ENCODE measurements at regions not wholly inside any gene's neighbourhood (a gene's known extent, or its start where the extent isn't known, plus 50 kb on each side); places are given as distances from the start of the nearest gene placed in this dataset.

DNA sequence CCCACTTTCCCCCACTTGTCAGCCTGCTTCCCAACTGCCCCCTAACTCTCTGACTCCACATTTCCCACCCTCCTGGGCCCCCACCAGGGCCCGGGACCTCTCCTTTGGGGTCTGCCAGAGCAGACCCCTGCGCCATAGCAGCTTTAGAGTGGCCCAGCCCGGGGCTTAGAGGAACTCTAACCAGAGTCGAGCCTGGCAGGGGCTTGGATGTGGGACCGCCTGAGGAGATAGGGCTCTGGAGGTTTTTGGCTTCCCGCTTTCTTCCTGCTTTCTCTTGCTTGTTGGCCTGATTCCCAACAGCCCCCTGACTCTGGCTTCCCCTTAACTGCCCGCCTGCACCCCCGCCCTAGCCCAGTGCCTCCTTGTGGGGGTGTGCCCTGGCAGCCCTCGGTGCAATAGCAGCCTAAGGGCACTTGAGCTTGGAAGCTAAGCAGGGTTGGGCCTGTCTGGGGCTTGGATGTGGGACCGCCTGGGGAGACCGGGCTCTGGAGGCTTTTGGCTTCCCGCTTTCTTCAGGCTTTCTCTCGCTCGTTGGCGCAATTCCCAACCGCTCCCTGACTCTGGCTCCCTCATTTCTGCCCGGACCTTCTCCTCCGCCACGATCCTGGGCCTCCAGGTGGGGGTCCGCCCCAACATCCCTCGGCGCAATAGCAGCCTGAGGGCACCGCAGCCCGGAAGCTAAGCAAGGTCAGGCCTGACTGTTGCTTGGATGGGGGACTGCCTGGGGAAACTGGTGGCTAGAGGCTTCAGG, 2292.0 kb downstream of the TP53TG3F start:
- Mint-ChIP-seq H3K9me3 (peaks cover 8% of the 10 kb centered on the region), H3K36me3 (no peaks in the 10 kb centered on the region), H3K4me1 (no peaks in the 10 kb centered on the region), H3K27ac (no peak overlapping the region), H3K27me3 (no peaks in the 10 kb centered on the region), H3K4me3 (no peak overlapping the region)
- no peak for DNase-seq

DNA sequence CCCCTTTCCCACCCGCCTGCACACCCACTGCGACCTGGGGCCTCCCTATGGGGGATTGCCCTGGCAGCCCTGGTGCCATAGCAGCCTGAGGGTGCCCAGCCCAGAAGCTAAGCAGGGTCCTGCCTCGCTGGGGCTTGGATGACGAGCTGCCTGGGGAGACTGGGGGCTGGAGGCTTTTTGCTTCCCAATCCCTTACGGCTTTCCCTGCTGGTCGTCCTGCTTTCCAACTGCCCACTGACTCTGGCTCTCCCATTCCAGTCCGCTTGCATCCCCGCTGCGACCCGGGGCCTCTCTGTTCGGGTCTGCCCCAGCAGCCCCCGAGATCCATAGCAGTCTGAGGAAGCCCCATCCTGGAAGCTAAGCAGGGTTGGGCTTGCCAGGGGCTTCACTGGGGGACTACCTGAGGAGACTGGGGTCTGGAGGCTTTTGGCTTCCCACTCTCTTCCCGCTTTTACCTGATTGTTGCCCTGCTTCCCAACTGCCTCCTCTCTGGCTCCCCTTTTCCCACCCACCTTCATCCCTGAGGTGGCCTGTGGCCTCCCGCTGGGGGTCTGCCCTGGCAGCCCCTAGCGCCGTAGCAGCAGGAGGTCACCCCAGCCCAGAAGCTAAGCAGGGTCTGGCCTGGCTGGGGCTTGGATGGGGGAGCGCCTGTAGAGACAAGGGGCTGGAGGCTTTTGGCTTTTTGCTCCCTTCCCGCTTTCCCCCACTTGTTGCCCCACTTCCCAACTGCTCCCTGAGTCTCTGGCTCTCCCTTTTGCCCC, 2292.8 kb downstream of the TP53TG3F start:
- H3K4me1 Mint-ChIP-seq, result no peaks in the 10 kb centered on the region
- peaks cover 7% of the 10 kb centered on the region for H3K9me3 Mint-ChIP-seq
- H3K4me3 Mint-ChIP-seq, result no peak overlapping the region
- no peak overlapping the region for H3K27ac Mint-ChIP-seq
- H3K27me3 Mint-ChIP-seq, result no peaks in the 10 kb centered on the region
- no peak for DNase-seq
- H3K36me3 Mint-ChIP-seq, result no peaks in the 10 kb centered on the region

- no peaks in the 10 kb centered on the region for H3K4me1 Mint-ChIP-seq
- H3K27ac Mint-ChIP-seq, result no peak overlapping the region
- no peaks in the 10 kb centered on the region for H3K36me3 Mint-ChIP-seq
- H3K4me3 Mint-ChIP-seq, result no peak overlapping the region
- H3K27me3 Mint-ChIP-seq, result no peaks in the 10 kb centered on the region
- peaks cover 7% of the 10 kb centered on the region for H3K9me3 Mint-ChIP-seq
- no peak for DNase-seq
Measured at GRCh38 chr16:35752773-35753558, 2293.6 kb downstream of the TP53TG3F start.

DNA sequence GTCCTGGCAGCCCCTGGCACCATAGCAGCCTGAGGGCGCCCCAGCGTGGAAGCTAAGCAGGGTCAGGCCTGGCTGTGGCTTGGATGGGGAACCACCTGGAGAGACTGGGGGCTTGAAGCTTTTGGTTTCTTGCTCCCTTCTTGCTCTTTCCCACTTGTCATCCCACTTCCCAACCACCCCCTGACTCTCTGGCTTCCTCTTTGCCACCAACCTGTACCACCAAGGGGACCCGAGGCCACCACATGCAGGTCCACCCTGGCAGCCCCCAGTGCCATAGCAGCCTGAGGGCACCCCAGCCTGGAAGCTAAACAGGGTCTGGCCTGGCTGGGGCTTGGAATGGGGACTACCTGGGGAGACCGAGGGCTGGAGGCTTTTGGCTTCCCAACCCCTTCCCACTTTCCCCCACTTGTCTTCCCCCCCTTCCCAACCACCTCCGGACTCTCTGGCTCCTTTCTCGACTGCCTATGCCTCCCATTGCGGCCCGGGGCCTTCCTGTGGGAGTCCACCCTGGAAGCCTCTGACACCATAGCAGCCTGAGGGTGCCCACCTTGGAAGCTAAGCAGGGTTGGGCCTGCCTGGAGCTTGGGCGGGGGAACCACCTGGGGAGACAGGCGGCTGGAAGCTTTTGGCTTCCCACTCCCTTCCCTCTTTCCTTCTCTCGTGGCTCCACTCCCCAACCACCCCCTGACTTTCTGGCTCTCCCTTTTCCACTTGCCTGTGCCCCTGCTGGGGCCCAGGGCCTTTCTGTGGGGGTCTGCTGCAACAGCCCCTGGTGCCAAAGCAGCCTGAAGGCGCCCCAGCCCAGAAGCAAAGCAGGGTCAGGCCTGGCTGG, 2294.4 kb downstream of the TP53TG3F start:
- H3K27me3 Mint-ChIP-seq, result no peaks in the 10 kb centered on the region
- H3K9me3 Mint-ChIP-seq, result peaks cover 6% of the 10 kb centered on the region
- H3K4me3 Mint-ChIP-seq, result no peak overlapping the region
- DNase-seq, result no peak
- no peak overlapping the region for H3K27ac Mint-ChIP-seq
- no peaks in the 10 kb centered on the region for H3K36me3 Mint-ChIP-seq
- H3K4me1 Mint-ChIP-seq, result no peaks in the 10 kb centered on the region

- no peak overlapping the region for H3K27ac Mint-ChIP-seq
- no peaks in the 10 kb centered on the region for H3K27me3 Mint-ChIP-seq
- peaks cover 6% of the 10 kb centered on the region for H3K9me3 Mint-ChIP-seq
- no peaks in the 10 kb centered on the region for H3K4me1 Mint-ChIP-seq
- DNase-seq, result no peak
- no peak overlapping the region for H3K4me3 Mint-ChIP-seq
- no peaks in the 10 kb centered on the region for H3K36me3 Mint-ChIP-seq
Measured at GRCh38 chr16:35754391-35755369, 2295.3 kb downstream of the TP53TG3F start.

DNA sequence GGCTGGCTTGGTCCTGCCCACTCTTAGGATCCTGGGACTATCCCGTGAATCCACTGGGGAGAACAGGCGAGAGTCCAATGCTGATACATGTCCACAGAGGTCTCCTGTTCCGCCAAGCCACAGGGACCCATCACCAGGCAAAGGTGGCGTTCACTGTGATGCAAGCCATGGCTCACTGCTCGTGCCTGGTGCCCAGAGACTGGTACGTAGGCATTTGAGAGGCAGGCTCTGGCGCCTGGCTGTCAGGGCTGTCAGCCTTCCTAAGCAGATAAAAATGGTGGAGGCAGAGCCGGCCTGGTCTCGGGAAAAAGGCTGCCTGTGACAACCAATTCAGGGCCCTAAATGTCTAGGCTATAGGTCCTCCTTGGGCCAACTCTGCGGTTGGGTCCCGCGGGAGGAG, 2329.0 kb downstream of the TP53TG3F start:
- Mint-ChIP-seq H3K27me3 (no peaks in the 10 kb centered on the region), H3K36me3 (no peaks in the 10 kb centered on the region), H3K9me3 (peaks cover 18% of the 10 kb centered on the region), H3K4me1 (no peaks in the 10 kb centered on the region), H3K4me3 (no peak overlapping the region), H3K27ac (no peak overlapping the region)
- DNase-seq, result no peak

DNA sequence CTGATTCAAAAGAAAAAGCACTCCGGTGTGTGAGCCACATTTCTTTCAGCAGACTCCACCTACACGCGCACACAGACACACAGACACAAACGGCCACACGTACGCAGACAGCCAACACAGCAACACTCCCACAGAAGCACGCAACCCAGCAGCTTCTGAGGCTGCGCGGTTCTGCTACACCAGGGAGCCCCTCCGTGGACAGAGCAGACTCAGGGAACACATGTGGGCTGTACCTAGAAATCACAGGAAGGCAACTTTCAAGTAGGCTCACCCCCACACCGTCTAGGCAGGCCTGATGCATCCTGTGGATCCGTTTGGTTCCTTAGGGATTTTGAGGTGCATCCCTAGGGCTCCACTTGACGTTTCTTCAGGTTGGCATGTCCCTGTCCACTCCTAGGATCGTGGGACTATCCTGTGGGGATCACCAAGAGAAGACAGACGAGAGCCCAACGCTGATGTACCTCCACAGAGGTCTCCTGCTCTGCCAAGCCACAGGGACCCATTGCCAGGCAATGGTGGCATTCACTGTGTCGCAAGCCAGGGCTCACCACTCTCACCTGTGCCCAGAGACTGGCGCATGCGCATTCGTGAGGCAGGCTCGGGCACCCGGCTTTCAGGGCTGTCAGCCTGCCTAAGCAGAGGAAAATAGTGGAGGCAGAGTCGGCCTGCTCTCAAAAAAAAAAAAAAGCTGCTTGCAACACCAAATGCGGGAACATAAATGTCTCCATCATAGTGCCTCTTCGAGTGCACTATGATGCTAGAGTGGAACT, 2333.3 kb downstream of the TP53TG3F start:
- H3K9me3 Mint-ChIP-seq, result peaks cover 8% of the 10 kb centered on the region
- H3K4me3 Mint-ChIP-seq, result no peak overlapping the region
- no peaks in the 10 kb centered on the region for H3K4me1 Mint-ChIP-seq
- H3K36me3 Mint-ChIP-seq, result no peaks in the 10 kb centered on the region
- no peak for DNase-seq
- no peak overlapping the region for H3K27ac Mint-ChIP-seq
- no peaks in the 10 kb centered on the region for H3K27me3 Mint-ChIP-seq

GRCh38 chr16:35793601-35794000, 2334.2 kb downstream of the TP53TG3F start:
- Mint-ChIP-seq H3K27me3 (no peaks in the 10 kb centered on the region), H3K4me1 (no peaks in the 10 kb centered on the region), H3K9me3 (peaks cover 12% of the 10 kb centered on the region), H3K36me3 (no peaks in the 10 kb centered on the region), H3K27ac (no peak overlapping the region), H3K4me3 (no peak overlapping the region)
- no peak for DNase-seq

DNA sequence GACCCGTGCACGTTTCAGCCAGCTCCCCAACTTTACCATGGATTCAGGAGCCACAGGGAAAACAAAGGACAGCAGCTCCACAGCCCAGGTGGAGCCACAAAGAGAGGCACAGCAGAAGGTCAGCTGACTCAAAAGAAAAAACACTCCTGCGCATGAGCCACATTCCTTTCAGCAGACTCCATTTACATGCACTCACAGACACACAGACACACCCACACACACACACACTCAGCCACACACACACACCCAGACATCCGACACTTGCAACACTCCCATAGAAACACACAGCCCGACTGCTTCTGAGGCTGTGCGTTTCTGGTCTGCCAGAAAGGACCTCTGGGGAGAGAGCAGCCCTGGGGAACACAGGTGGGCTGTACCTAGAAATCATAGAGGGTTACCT, 2335.5 kb downstream of the TP53TG3F start:
- no peaks in the 10 kb centered on the region for H3K4me1 Mint-ChIP-seq
- H3K27me3 Mint-ChIP-seq, result no peaks in the 10 kb centered on the region
- H3K36me3 Mint-ChIP-seq, result no peaks in the 10 kb centered on the region
- H3K27ac Mint-ChIP-seq, result no peak overlapping the region
- H3K4me3 Mint-ChIP-seq, result no peak overlapping the region
- no peak for DNase-seq
- H3K9me3 Mint-ChIP-seq, result peaks cover 18% of the 10 kb centered on the region

DNA sequence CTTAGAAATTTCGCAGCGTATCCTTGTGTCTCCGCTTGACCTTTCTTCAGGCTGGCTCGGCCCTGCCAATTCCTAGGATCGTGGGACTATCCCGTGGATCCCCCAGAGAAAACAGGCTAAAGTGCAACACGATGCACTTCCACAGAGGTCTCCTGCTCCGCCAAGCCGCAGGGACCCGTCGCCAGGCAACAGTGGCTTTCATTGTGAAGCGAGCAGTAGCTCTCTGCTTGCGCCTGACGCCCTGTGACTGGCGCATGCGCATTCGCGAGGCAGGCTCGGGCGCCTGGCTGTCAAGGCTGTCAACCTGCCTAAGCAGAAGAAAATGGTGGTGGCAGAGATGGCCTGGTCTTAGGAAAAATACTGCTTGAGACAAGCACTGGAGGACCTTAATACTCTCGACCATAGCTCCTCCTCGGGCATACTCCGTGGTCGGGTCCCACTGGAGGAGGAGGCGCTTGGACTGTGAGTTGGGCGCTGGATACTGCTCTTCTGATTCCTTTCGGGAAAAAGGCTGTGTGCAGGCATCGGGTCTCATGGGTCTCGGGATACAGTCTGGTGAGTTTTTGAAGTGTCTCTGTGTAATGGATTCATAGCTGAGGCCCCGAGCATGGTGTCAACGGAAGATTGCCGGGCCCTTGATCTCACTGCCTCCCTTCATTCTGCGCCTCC, 2336.1 kb downstream of the TP53TG3F start:
- H3K27me3 Mint-ChIP-seq, result no peaks in the 10 kb centered on the region
- no peak for DNase-seq
- no peaks in the 10 kb centered on the region for H3K36me3 Mint-ChIP-seq
- no peaks in the 10 kb centered on the region for H3K4me1 Mint-ChIP-seq
- no peak overlapping the region for H3K27ac Mint-ChIP-seq
- no peak overlapping the region for H3K4me3 Mint-ChIP-seq
- peaks cover 18% of the 10 kb centered on the region for H3K9me3 Mint-ChIP-seq

GRCh38 chr16:35797811-35798210, 2338.4 kb downstream of the TP53TG3F start:
- Mint-ChIP-seq H3K36me3 (no peaks in the 10 kb centered on the region), H3K9me3 (peaks cover 19% of the 10 kb centered on the region), H3K27ac (no peak overlapping the region)

GRCh38 chr16:35798885-35799426, 2339.5 kb downstream of the TP53TG3F start:
- H3K36me3 Mint-ChIP-seq, result no peaks in the 10 kb centered on the region
- peaks cover 18% of the 10 kb centered on the region for H3K9me3 Mint-ChIP-seq
- H3K27me3 Mint-ChIP-seq, result no peaks in the 10 kb centered on the region
- H3K4me3 Mint-ChIP-seq, result no peak overlapping the region
- H3K27ac Mint-ChIP-seq, result no peak overlapping the region
- no peaks in the 10 kb centered on the region for H3K4me1 Mint-ChIP-seq
- no peak for DNase-seq

More at GRCh38 chr16:35797811-35798210, 2338.4 kb downstream of the TP53TG3F start:
- DNase-seq, result no peak
- Mint-ChIP-seq H3K27me3 (no peaks in the 10 kb centered on the region), H3K4me1 (no peaks in the 10 kb centered on the region), H3K4me3 (no peak overlapping the region)

Data from activated naive CD8-positive, alpha-beta T cell treated with anti-CD3 and anti-CD28 coated beads for 36 hours (primary cell).